Keratinocyte (primary cell): ENCODE measurements at regions not wholly inside any gene's neighbourhood (a gene's known extent, or its start where the extent isn't known, plus 50 kb on each side); places are given as distances from the start of the nearest gene placed in this dataset.

Source experiments
- CTCF ChIP-seq, 3 experiments: IDR thresholded peaks in 1 of 3; conservative IDR thresholded peaks in 1 of 3; optimal IDR thresholded peaks in 1 of 3; 2 replicates in 2 of 3; 3 replicates in 1 of 3; pipeline versions ENCODE3 to v1.5.1; 2011; ENCODE audit warnings: low read length in 3 of 3, mild to moderate bottlenecking in 3 of 3, moderate library complexity in 2 of 3, control low read depth in 1 of 3, inconsistent platforms in 1 of 3; ENCODE audit not compliant: insufficient read depth in 2 of 3; ENCODE audit errors: extremely low read depth in 1 of 3
- EZH2 ChIP-seq: IDR thresholded peaks from one replicate; pipeline ENCODE4 v1.6.1; 2012; ENCODE audit warnings: inconsistent platforms, mild to moderate bottlenecking, low read length, moderate library complexity

GRCh38 chr20:55252521-55252920 is 752.8 kb downstream of the CBLN4 start:
- TF ChIP-seq CTCF (optimal IDR thresholded peaks at IDR 0.05 in 1 of 3, IDR thresholded peaks at IDR 0.05 in 1 of 3, conservative IDR thresholded peaks at IDR 0.05 in 1 of 3; ENCODE audit: extremely low read depth in 1 of 3, insufficient read depth in 2 of 3, low read length in 3 of 3): no peak
- TF ChIP-seq EZH2: no peak
